ENCODE measurements at regions not wholly inside any gene's neighbourhood (a gene's known extent, or its start where the extent isn't known, plus 50 kb on each side); places are given as distances from the start of the nearest gene placed in this dataset.
"Not testable (repeated sequence)": the region's sequence is repeated elsewhere in the genome, so short reads cannot be mapped to it uniquely, and the experiment has no call there.

- DNase-seq (ENCODE audit: insufficient read length, low spot score): no peak
Observed at GRCh38 chr1:121518726-121519041, 333.9 kb downstream of the SRGAP2C start.

GRCh38 chr1:121519042-121519755 is 334.4 kb downstream of the SRGAP2C start:
- FAIRE-seq (peak; percentile 92), DNase-seq (ENCODE audit: insufficient read length, low spot score) (peak; percentile 65)

More at GRCh38 chr1:121518726-121519041, 333.9 kb downstream of the SRGAP2C start:
- FAIRE-seq: peak; percentile 26

- FAIRE-seq: peak; percentile 49
- DNase-seq (ENCODE audit: insufficient read length, low spot score): not testable (repeated sequence)
Observed at GRCh38 chr1:121519756-121520286, 335.0 kb downstream of the SRGAP2C start.

- no peak for DNase-seq (ENCODE audit: insufficient read length, low spot score)
- no peak for FAIRE-seq
Observed at GRCh38 chr1:121522061-121522759, 337.4 kb downstream of the SRGAP2C start.

- FAIRE-seq: peak; percentile 23
- DNase-seq (ENCODE audit: insufficient read length, low spot score): not testable (repeated sequence)
Observed at GRCh38 chr1:121523112-121523511, 338.3 kb downstream of the SRGAP2C start.

- FAIRE-seq: no peak
- no peak for DNase-seq (ENCODE audit: insufficient read length, low spot score)
Observed at GRCh38 chr1:121525355-121525754, 340.6 kb downstream of the SRGAP2C start.

GRCh38 chr1:121528958-121529357 is 344.2 kb downstream of the SRGAP2C start:
- FAIRE-seq; DNase-seq (ENCODE audit: insufficient read length, low spot score): not testable (repeated sequence)

- DNase-seq (ENCODE audit: insufficient read length, low spot score): not testable (repeated sequence)
- peak; percentile 69 for FAIRE-seq
Observed at GRCh38 chr1:121530026-121530425, 345.3 kb downstream of the SRGAP2C start.

- not testable (repeated sequence) for DNase-seq (ENCODE audit: insufficient read length, low spot score); FAIRE-seq
Observed at GRCh38 chr1:121531747-121532146, 347.0 kb downstream of the SRGAP2C start.

GRCh38 chr1:121538148-121538547 is 353.4 kb downstream of the SRGAP2C start:
- not testable (repeated sequence) for FAIRE-seq; DNase-seq (ENCODE audit: insufficient read length, low spot score)

- no peak for FAIRE-seq
- DNase-seq (ENCODE audit: insufficient read length, low spot score): no peak
Observed at GRCh38 chr1:121538943-121539575, 354.3 kb downstream of the SRGAP2C start.

- FAIRE-seq: peak; percentile 57
- DNase-seq (ENCODE audit: insufficient read length, low spot score): not testable (repeated sequence)
Observed at GRCh38 chr1:121543988-121544387, 359.2 kb downstream of the SRGAP2C start.

GRCh38 chr1:121544500-121544899 is 359.7 kb downstream of the SRGAP2C start:
- DNase-seq (ENCODE audit: insufficient read length, low spot score) (no peak), FAIRE-seq (no peak)

GRCh38 chr1:121545899-121546298 is 361.1 kb downstream of the SRGAP2C start:
- not testable (repeated sequence) for DNase-seq (ENCODE audit: insufficient read length, low spot score); FAIRE-seq

GRCh38 chr1:121546830-121547591 is 362.2 kb downstream of the SRGAP2C start:
- FAIRE-seq: peak; percentile 95
- DNase-seq (ENCODE audit: insufficient read length, low spot score): no peak

GRCh38 chr1:121547726-121548125 is 363.0 kb downstream of the SRGAP2C start:
- FAIRE-seq: peak; percentile 63
- DNase-seq (ENCODE audit: insufficient read length, low spot score): not testable (repeated sequence)

GRCh38 chr1:121550817-121551216 is 366.0 kb downstream of the SRGAP2C start:
- not testable (repeated sequence) for DNase-seq (ENCODE audit: insufficient read length, low spot score)
- peak; percentile 68 for FAIRE-seq

- peak; percentile 93 for FAIRE-seq
Observed at GRCh38 chr1:121551491-121551890, 366.7 kb downstream of the SRGAP2C start.

GRCh38 chr1:121556560-121556959 is 371.8 kb downstream of the SRGAP2C start:
- FAIRE-seq: peak; percentile 49
- DNase-seq (ENCODE audit: insufficient read length, low spot score): not testable (repeated sequence)

More at GRCh38 chr1:121551491-121551890, 366.7 kb downstream of the SRGAP2C start:
- not testable (repeated sequence) for DNase-seq (ENCODE audit: insufficient read length, low spot score)

- not testable (repeated sequence) for DNase-seq (ENCODE audit: insufficient read length, low spot score); FAIRE-seq
Observed at GRCh38 chr1:121558034-121558433, 373.3 kb downstream of the SRGAP2C start.

All from HTR-8/SVneo (cell line).